ENCODE measurements at regions not wholly inside any gene's neighbourhood (a gene's known extent, or its start where the extent isn't known, plus 50 kb on each side); places are given as distances from the start of the nearest gene placed in this dataset.

DNA sequence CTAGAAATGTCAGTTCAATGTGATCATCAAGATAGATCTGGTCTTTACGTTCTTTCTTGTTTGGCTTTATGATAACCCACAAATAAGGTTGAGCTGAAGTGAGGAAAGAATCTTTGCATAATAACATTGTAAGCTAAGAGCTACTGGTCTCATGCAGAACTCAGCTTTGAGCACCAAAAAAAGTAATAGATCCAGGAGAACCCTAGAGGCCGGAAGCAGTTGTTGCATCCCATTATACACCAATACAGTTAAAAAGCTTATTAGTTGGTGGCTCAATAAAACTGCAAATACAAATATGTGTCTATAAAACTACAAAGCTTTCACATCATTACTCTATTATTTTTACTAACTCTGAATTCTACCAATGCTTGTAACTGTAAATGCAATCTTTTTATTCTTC is 85.5 kb upstream of the NUDT12 start:
- H3K27ac ChIP-seq (ENCODE audit: low read depth, low read length): no peak overlapping the region
- peaks cover 5% of the 10 kb centered on the region for H3K4me1 Mint-ChIP-seq (ENCODE audit: low read depth, unreplicated experiment)

DNA sequence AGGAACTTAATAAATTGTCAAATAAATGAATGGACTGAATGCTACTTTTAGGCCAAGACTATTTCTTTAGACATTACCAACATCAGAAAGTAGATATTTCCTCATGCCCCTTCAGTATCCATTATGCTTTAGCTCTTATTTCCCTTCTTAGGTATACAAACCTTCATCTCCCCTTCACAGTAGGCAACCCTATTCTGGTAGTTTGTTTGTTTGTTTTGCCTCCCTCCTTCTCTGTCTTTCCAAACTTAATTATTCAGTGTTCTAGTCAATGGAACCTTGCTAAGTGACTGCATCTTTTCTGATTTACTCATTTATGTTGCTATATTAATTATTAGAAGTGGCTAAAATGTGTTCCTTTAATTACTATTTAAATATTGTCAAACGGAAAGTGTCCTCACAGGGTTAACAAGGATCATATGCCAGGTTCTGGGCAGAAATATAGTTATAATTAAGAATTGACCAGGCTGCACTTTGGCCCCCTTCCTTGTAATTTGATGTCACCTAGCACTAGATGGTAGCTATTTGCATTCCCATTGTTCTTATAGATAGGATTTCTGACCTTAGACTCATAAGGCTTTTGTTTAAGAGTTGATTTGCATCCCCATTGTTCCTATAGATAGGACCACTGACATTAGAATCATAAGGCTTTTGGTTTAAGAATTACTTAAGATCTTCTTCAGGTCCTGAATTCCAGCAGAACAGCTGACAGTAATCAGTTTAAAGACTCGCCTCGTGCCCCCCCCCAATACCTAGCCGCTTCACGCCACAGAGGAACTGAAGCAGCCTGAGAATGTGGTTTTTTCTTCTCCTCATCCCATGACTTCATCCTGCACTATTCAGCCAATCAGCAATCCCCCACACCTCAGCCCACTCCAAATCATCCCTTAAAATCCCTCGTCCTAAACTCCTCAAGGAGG is 84.4 kb upstream of the NUDT12 start:
- H3K27me3 ChIP-seq (ENCODE audit: insufficient read depth, low read length): no peaks in the 10 kb centered on the region
- no peaks in the 10 kb centered on the region for H3K79me2 ChIP-seq (ENCODE audit: insufficient read depth, low read length)
- no peak overlapping the region for H3K9ac ChIP-seq (ENCODE audit: low read length)
- FAIRE-seq (no peak), DNase-seq (ENCODE audit: low read depth) (no peak)
- no peaks in the 10 kb centered on the region for H3K9me3 ChIP-seq (ENCODE audit: insufficient read depth, low read depth, low read length)
- H3K4me1 ChIP-seq (ENCODE audit: insufficient read depth, low read length): no peaks in the 10 kb centered on the region
- H3K9me3 Mint-ChIP-seq (ENCODE audit: unreplicated experiment): no peaks in the 10 kb centered on the region
- H2AFZ ChIP-seq (ENCODE audit: low read depth, low read length): no peak overlapping the region
- no peaks in the 10 kb centered on the region for H3K36me3 ChIP-seq (ENCODE audit: insufficient read depth, low read length)
- H3K4me3 Mint-ChIP-seq (ENCODE audit: unreplicated experiment): no peak overlapping the region
- H3K36me3 Mint-ChIP-seq (ENCODE audit: low read depth, unreplicated experiment): no peaks in the 10 kb centered on the region
- no peak overlapping the region for H3K27ac ChIP-seq (ENCODE audit: low read depth, low read length)
- TF ChIP-seq EZH2 (IDR thresholded peaks at IDR 0.05; ENCODE audit: insufficient read depth, low read length): no peak
- TF ChIP-seq, protein P1, sequence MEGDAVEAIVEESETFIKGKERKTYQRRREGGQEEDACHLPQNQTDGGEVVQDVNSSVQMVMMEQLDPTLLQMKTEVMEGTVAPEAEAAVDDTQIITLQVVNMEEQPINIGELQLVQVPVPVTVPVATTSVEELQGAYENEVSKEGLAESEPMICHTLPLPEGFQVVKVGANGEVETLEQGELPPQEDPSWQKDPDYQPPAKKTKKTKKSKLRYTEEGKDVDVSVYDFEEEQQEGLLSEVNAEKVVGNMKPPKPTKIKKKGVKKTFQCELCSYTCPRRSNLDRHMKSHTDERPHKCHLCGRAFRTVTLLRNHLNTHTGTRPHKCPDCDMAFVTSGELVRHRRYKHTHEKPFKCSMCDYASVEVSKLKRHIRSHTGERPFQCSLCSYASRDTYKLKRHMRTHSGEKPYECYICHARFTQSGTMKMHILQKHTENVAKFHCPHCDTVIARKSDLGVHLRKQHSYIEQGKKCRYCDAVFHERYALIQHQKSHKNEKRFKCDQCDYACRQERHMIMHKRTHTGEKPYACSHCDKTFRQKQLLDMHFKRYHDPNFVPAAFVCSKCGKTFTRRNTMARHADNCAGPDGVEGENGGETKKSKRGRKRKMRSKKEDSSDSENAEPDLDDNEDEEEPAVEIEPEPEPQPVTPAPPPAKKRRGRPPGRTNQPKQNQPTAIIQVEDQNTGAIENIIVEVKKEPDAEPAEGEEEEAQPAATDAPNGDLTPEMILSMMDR (IDR thresholded peaks at IDR 0.05; ENCODE audit: insufficient read depth, low read depth, low read length): no peak
- H4K20me1 ChIP-seq (ENCODE audit: insufficient read depth, low read length): no peaks in the 10 kb centered on the region
- no peak overlapping the region for H3K4me3 ChIP-seq (ENCODE audit: insufficient read depth, low read depth, low read length)
- H3K4me1 Mint-ChIP-seq (ENCODE audit: low read depth, unreplicated experiment): peaks cover 5% of the 10 kb centered on the region
- H3K27me3 Mint-ChIP-seq (ENCODE audit: low read depth, unreplicated experiment): no peaks in the 10 kb centered on the region
- no peak overlapping the region for H3K27ac Mint-ChIP-seq (ENCODE audit: unreplicated experiment)
- H3K4me2 ChIP-seq (ENCODE audit: low read length): no peak overlapping the region

More for the DNA sequence above, 85.5 kb upstream of the NUDT12 start:
- Histone ChIP-seq H3K9me3 (ENCODE audit: insufficient read depth, low read depth, low read length) (no peaks in the 10 kb centered on the region), H3K79me2 (ENCODE audit: insufficient read depth, low read length) (no peaks in the 10 kb centered on the region), H2AFZ (ENCODE audit: low read depth, low read length) (no peak overlapping the region), H4K20me1 (ENCODE audit: insufficient read depth, low read length) (no peaks in the 10 kb centered on the region), H3K27me3 (ENCODE audit: insufficient read depth, low read length) (no peaks in the 10 kb centered on the region), H3K4me3 (ENCODE audit: insufficient read depth, low read depth, low read length) (no peak overlapping the region), H3K4me1 (ENCODE audit: insufficient read depth, low read length) (no peaks in the 10 kb centered on the region), H3K36me3 (ENCODE audit: insufficient read depth, low read length) (no peaks in the 10 kb centered on the region), H3K4me2 (ENCODE audit: low read length) (no peak overlapping the region), H3K9ac (ENCODE audit: low read length) (no peak overlapping the region)
- H3K27me3 Mint-ChIP-seq (ENCODE audit: low read depth, unreplicated experiment): no peaks in the 10 kb centered on the region
- H3K9me3 Mint-ChIP-seq (ENCODE audit: unreplicated experiment): no peaks in the 10 kb centered on the region
- FAIRE-seq (no peak), DNase-seq (ENCODE audit: low read depth) (no peak)
- TF ChIP-seq EZH2 (IDR thresholded peaks at IDR 0.05; ENCODE audit: insufficient read depth, low read length): no peak
- H3K36me3 Mint-ChIP-seq (ENCODE audit: low read depth, unreplicated experiment): no peaks in the 10 kb centered on the region
- H3K27ac Mint-ChIP-seq (ENCODE audit: unreplicated experiment): no peak overlapping the region
- no peak overlapping the region for H3K4me3 Mint-ChIP-seq (ENCODE audit: unreplicated experiment)

DNA sequence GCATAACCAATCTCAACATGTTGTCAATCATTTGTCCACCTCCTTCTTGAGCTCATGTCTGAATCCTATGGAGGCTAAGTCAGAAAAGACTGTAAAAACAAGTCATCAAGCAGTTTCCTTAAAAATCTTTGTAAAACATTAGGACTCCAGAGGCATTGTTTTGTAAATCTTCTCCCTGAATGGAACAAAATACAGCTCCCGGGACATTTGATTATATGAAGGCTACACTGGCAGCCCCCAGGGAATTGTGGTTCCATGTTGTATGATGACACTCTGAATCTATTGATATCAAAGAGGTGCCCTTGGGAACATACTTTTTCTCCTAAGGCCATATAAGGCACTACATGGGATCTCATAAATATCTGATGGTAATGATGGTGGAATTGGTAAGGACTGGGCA is 83.2 kb upstream of the NUDT12 start:
- H3K79me2 ChIP-seq (ENCODE audit: insufficient read depth, low read length): no peaks in the 10 kb centered on the region
- Mint-ChIP-seq H3K27ac (ENCODE audit: unreplicated experiment) (no peak overlapping the region), H3K36me3 (ENCODE audit: low read depth, unreplicated experiment) (no peaks in the 10 kb centered on the region), H3K4me3 (ENCODE audit: unreplicated experiment) (no peak overlapping the region), H3K27me3 (ENCODE audit: low read depth, unreplicated experiment) (no peaks in the 10 kb centered on the region), H3K9me3 (ENCODE audit: unreplicated experiment) (no peaks in the 10 kb centered on the region), H3K4me1 (ENCODE audit: low read depth, unreplicated experiment) (peaks cover 5% of the 10 kb centered on the region)
- H3K27ac ChIP-seq (ENCODE audit: low read depth, low read length): no peak overlapping the region
- no peak overlapping the region for H3K9ac ChIP-seq (ENCODE audit: low read length)
- H3K27me3 ChIP-seq (ENCODE audit: insufficient read depth, low read length): no peaks in the 10 kb centered on the region
- no peak overlapping the region for H2AFZ ChIP-seq (ENCODE audit: low read depth, low read length)
- TF ChIP-seq EZH2 (IDR thresholded peaks at IDR 0.05; ENCODE audit: insufficient read depth, low read length): no peak
- TF ChIP-seq, protein P1 (IDR thresholded peaks at IDR 0.05; ENCODE audit: insufficient read depth, low read depth, low read length): no peak
- no peaks in the 10 kb centered on the region for H4K20me1 ChIP-seq (ENCODE audit: insufficient read depth, low read length)
- no peaks in the 10 kb centered on the region for H3K36me3 ChIP-seq (ENCODE audit: insufficient read depth, low read length)
- no peak overlapping the region for H3K4me3 ChIP-seq (ENCODE audit: insufficient read depth, low read depth, low read length)
- H3K4me2 ChIP-seq (ENCODE audit: low read length): no peak overlapping the region
- no peak for FAIRE-seq
- H3K9me3 ChIP-seq (ENCODE audit: insufficient read depth, low read depth, low read length): no peaks in the 10 kb centered on the region
- no peaks in the 10 kb centered on the region for H3K4me1 ChIP-seq (ENCODE audit: insufficient read depth, low read length)
- DNase-seq (ENCODE audit: low read depth): no peak

All from astrocyte (in vitro differentiated cells and primary cell).